Progenitor cell of endocrine pancreas (in vitro differentiated cells): ENCODE measurements at regions not wholly inside any gene's neighbourhood (a gene's known extent, or its start where the extent isn't known, plus 50 kb on each side); places are given as distances from the start of the nearest gene placed in this dataset.

Experiments
- DNase-seq: peaks from one replicate; pipeline ENCODE4 v3.0.0; 2021; ENCODE audit warnings: low spot score; ENCODE audit not compliant: unreplicated experiment
- H3K27ac Mint-ChIP-seq: 2 replicates; pipeline ENCODE4 v1.8.0; 2021; ENCODE audit warnings: mild to moderate bottlenecking, moderate library complexity, mixed read lengths
- H3K27me3 Mint-ChIP-seq: 2 replicates; pipeline ENCODE4 v1.8.0; 2021; ENCODE audit warnings: mixed read lengths
- H3K36me3 Mint-ChIP-seq: 2 replicates; pipeline ENCODE4 v1.8.0; 2022; ENCODE audit warnings: mixed read lengths; ENCODE audit not compliant: insufficient read depth
- H3K4me1 Mint-ChIP-seq: 2 replicates; pipeline ENCODE4 v1.8.0; 2021; ENCODE audit warnings: low read depth, mixed read lengths
- H3K4me3 Mint-ChIP-seq: 2 replicates; pipeline ENCODE4 v1.8.0; 2021; ENCODE audit warnings: low read depth, mild to moderate bottlenecking, moderate library complexity, mixed read lengths
- H3K9me3 Mint-ChIP-seq: 2 replicates; pipeline ENCODE4 v1.8.0; 2021; ENCODE audit warnings: low read depth, mixed read lengths
- TF ChIP-seq, protein P1 (sequence below): fragments of 200-600 bp; sonication (generic); IDR thresholded peaks from one replicate; pipeline ENCODE4 v1.5.0; 2021; ENCODE audit warnings: antibody characterized with exemption, mild to moderate bottlenecking; ENCODE audit not compliant: unreplicated experiment

DNA sequence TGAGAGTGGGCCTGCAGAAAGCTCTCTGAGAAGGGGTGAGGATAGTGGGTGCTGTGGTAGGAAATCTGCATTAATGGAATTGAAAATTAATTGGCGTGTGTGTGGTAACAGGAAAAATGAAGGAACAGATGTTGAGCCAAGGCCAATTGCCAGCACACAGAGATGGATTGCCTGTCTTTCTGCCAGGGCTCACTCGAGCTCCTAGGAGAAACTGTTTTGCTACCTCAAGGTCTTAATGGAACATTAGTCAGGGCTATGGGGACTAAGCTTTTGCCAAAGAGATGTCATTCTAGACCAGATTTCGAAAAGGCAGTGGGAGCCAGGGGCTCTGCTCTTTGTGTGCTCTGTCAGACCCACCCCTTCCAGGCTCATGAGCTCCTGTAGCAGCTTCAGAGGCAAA, 124.0 kb upstream of the EFNA5 start:
- H3K4me1 Mint-ChIP-seq, result no peaks in the 10 kb centered on the region
- H3K36me3 Mint-ChIP-seq, result no peaks in the 10 kb centered on the region
- no peaks in the 10 kb centered on the region for H3K9me3 Mint-ChIP-seq
- no peak for DNase-seq
- TF ChIP-seq, protein P1, sequence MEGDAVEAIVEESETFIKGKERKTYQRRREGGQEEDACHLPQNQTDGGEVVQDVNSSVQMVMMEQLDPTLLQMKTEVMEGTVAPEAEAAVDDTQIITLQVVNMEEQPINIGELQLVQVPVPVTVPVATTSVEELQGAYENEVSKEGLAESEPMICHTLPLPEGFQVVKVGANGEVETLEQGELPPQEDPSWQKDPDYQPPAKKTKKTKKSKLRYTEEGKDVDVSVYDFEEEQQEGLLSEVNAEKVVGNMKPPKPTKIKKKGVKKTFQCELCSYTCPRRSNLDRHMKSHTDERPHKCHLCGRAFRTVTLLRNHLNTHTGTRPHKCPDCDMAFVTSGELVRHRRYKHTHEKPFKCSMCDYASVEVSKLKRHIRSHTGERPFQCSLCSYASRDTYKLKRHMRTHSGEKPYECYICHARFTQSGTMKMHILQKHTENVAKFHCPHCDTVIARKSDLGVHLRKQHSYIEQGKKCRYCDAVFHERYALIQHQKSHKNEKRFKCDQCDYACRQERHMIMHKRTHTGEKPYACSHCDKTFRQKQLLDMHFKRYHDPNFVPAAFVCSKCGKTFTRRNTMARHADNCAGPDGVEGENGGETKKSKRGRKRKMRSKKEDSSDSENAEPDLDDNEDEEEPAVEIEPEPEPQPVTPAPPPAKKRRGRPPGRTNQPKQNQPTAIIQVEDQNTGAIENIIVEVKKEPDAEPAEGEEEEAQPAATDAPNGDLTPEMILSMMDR, result no peak
- H3K27me3 Mint-ChIP-seq, result peaks cover 2% of the 10 kb centered on the region
- H3K4me3 Mint-ChIP-seq, result no peak overlapping the region
- no peak overlapping the region for H3K27ac Mint-ChIP-seq

GRCh38 chr5:107792940-107793339, 122.2 kb upstream of the EFNA5 start:
- Mint-ChIP-seq H3K27ac (no peak overlapping the region), H3K4me3 (no peak overlapping the region), H3K4me1 (no peaks in the 10 kb centered on the region), H3K9me3 (no peaks in the 10 kb centered on the region), H3K36me3 (no peaks in the 10 kb centered on the region), H3K27me3 (peaks cover 9% of the 10 kb centered on the region)
- TF ChIP-seq, protein P1, result no peak
- DNase-seq, result no peak

GRCh38 chr5:107790671-107791070, 119.9 kb upstream of the EFNA5 start:
- H3K27me3 Mint-ChIP-seq, result peaks cover 26% of the 10 kb centered on the region
- H3K4me3 Mint-ChIP-seq, result no peak overlapping the region
- no peaks in the 10 kb centered on the region for H3K9me3 Mint-ChIP-seq
- no peaks in the 10 kb centered on the region for H3K4me1 Mint-ChIP-seq
- TF ChIP-seq, protein P1, result no peak
- H3K36me3 Mint-ChIP-seq, result no peaks in the 10 kb centered on the region
- no peak for DNase-seq
- H3K27ac Mint-ChIP-seq, result no peak overlapping the region

- TF ChIP-seq, protein P1, result no peak
- no peak overlapping the region for H3K27ac Mint-ChIP-seq
- peaks cover 9% of the 10 kb centered on the region for H3K4me1 Mint-ChIP-seq
- no peaks in the 10 kb centered on the region for H3K36me3 Mint-ChIP-seq
- no peak overlapping the region for H3K4me3 Mint-ChIP-seq
- peaks cover 36% of the 10 kb centered on the region for H3K27me3 Mint-ChIP-seq
- DNase-seq, result no peak
- no peaks in the 10 kb centered on the region for H3K9me3 Mint-ChIP-seq
Observed at GRCh38 chr5:107786424-107786823, 115.7 kb upstream of the EFNA5 start.

DNA sequence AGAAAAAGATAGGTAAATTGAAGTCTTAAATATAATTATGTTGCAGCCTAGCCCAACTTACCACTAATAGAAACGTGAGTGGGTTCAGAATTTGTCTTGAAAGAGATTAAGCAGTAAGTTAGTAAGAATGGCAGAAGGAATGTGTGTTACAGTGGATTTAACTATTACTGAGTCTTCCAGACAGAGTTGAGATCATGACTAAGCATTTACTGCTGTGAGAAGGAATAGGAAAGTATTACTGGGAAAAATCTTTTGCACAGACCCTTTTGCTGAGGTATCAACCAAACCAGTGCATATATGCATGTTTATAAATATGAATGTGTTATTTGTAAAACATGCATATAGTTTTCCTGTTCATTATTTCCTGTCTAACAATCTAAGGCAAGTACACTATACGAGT, 112.8 kb upstream of the EFNA5 start:
- peaks cover 39% of the 10 kb centered on the region for H3K27me3 Mint-ChIP-seq
- TF ChIP-seq, protein P1, result no peak
- DNase-seq, result no peak
- H3K4me1 Mint-ChIP-seq, result peaks cover 10% of the 10 kb centered on the region
- H3K9me3 Mint-ChIP-seq, result peaks cover 4% of the 10 kb centered on the region
- peaks cover 2% of the 10 kb centered on the region for H3K36me3 Mint-ChIP-seq
- no peak overlapping the region for H3K4me3 Mint-ChIP-seq
- H3K27ac Mint-ChIP-seq, result no peak overlapping the region
